ENCODE measurements at regions not wholly inside any gene's neighbourhood (a gene's known extent, or its start where the extent isn't known, plus 50 kb on each side); places are given as distances from the start of the nearest gene placed in this dataset.

- H3K4me3 ChIP-seq (ENCODE audit: control insufficient read depth, low read depth, low read length), result no peak overlapping the region
- DNase-seq (ENCODE audit: low read depth), result peak; percentile 80
- no peak for TF ChIP-seq CTCF (conservative IDR thresholded peaks at IDR 0.05; ENCODE audit: control insufficient read depth, insufficient read depth, low read depth, low read length)
These were observed 89.0 kb upstream of the SPATA13 start for GRCh38 chr13:24071423-24072075.

- TF ChIP-seq CTCF (conservative IDR thresholded peaks at IDR 0.05; ENCODE audit: control insufficient read depth, insufficient read depth, low read depth, low read length), result no peak
- no peak overlapping the region for H3K4me3 ChIP-seq (ENCODE audit: control insufficient read depth, low read depth, low read length)
- DNase-seq (ENCODE audit: low read depth), result no peak
These were observed 86.9 kb upstream of the SPATA13 start for GRCh38 chr13:24073657-24074056.

- no peak for TF ChIP-seq CTCF (conservative IDR thresholded peaks at IDR 0.05; ENCODE audit: control insufficient read depth, insufficient read depth, low read depth, low read length)
- H3K4me3 ChIP-seq (ENCODE audit: control insufficient read depth, low read depth, low read length), result no peak overlapping the region
- DNase-seq (ENCODE audit: low read depth), result no peak
These were observed 85.8 kb upstream of the SPATA13 start for GRCh38 chr13:24074678-24075077.

GRCh38 chr13:24075137-24075975 lies 85.2 kb upstream of the SPATA13 start:
- DNase-seq (ENCODE audit: low read depth), result peak; percentile 28
- no peak overlapping the region for H3K4me3 ChIP-seq (ENCODE audit: control insufficient read depth, low read depth, low read length)
- TF ChIP-seq CTCF (conservative IDR thresholded peaks at IDR 0.05; ENCODE audit: control insufficient read depth, insufficient read depth, low read depth, low read length), result no peak

- H3K4me3 ChIP-seq (ENCODE audit: control insufficient read depth, low read depth, low read length), result no peak overlapping the region
- DNase-seq (ENCODE audit: low read depth), result no peak
These were observed 84.4 kb upstream of the SPATA13 start for GRCh38 chr13:24076109-24076508.

GRCh38 chr13:24076636-24077035 lies 83.9 kb upstream of the SPATA13 start:
- no peak for DNase-seq (ENCODE audit: low read depth)
- H3K4me3 ChIP-seq (ENCODE audit: control insufficient read depth, low read depth, low read length), result no peak overlapping the region
- no peak for TF ChIP-seq CTCF (conservative IDR thresholded peaks at IDR 0.05; ENCODE audit: control insufficient read depth, insufficient read depth, low read depth, low read length)

More at GRCh38 chr13:24076109-24076508, 84.4 kb upstream of the SPATA13 start:
- TF ChIP-seq CTCF (conservative IDR thresholded peaks at IDR 0.05; ENCODE audit: control insufficient read depth, insufficient read depth, low read depth, low read length), result no peak

Data from fibroblast of mammary gland (primary cell).